Fibroblast of the aortic adventitia (primary cell): ENCODE measurements at regions not wholly inside any gene's neighbourhood (a gene's known extent, or its start where the extent isn't known, plus 50 kb on each side); places are given as distances from the start of the nearest gene placed in this dataset.
A peak's percentile ranks its signal among the peaks of the same experiment; 100 is the strongest.

Experiments
- DNase-seq: peaks from one replicate; pipeline ENCODE4 v3.0.0-alpha.2; 2010; ENCODE audit warnings: low read depth
- H3K4me3 ChIP-seq: 2 replicates; pipeline ENCODE4 v1.5.1; 2011; ENCODE audit warnings: low read depth, mild to moderate bottlenecking, control low read depth, low read length, moderate library complexity
- CTCF ChIP-seq: IDR thresholded peaks from 2 replicates; pipeline ENCODE4 v1.5.1; 2011; ENCODE audit warnings: mild to moderate bottlenecking, low read length, control low read depth, inconsistent platforms; ENCODE audit not compliant: insufficient read depth

- peak; percentile 21 for DNase-seq
- TF ChIP-seq CTCF: no peak
- no peak overlapping the region for H3K4me3 ChIP-seq
These were observed 180.1 kb downstream of the EN1 start for GRCh38 chr2:118667348-118667747.

- no peak overlapping the region for H3K4me3 ChIP-seq
- DNase-seq: peak; percentile 8
- TF ChIP-seq CTCF: no peak
These were observed 181.5 kb downstream of the EN1 start for GRCh38 chr2:118665784-118666529.

- no peak overlapping the region for H3K4me3 ChIP-seq
- peak; percentile 39 for TF ChIP-seq CTCF
- peak; percentile 49 for DNase-seq
These were observed 186.3 kb downstream of the EN1 start for GRCh38 chr2:118661179-118661578.

- H3K4me3 ChIP-seq: no peak overlapping the region
- no peak for DNase-seq
- no peak for TF ChIP-seq CTCF
These were observed 188.8 kb downstream of the EN1 start for GRCh38 chr2:118658596-118659198.

GRCh38 chr2:118657466-118657865 is 190.0 kb downstream of the EN1 start:
- DNase-seq: peak; percentile 39
- no peak overlapping the region for H3K4me3 ChIP-seq
- no peak for TF ChIP-seq CTCF

- peak; percentile 68 for DNase-seq
- TF ChIP-seq CTCF: no peak
- H3K4me3 ChIP-seq: no peak overlapping the region
These were observed 192.5 kb downstream of the EN1 start for GRCh38 chr2:118654945-118655344.
